GM12874 (cell line): ENCODE measurements at regions not wholly inside any gene's neighbourhood (a gene's known extent, or its start where the extent isn't known, plus 50 kb on each side); places are given as distances from the start of the nearest gene placed in this dataset.

Experiments used
- CTCF ChIP-seq: IDR thresholded peaks from 2 replicates; pipeline ENCODE4 v1.5.1; 2011; ENCODE audit warnings: low read depth, mild to moderate bottlenecking, control low read depth, low read length, moderate library complexity; ENCODE audit not compliant: insufficient read depth

GRCh38 chr7:89731751-89732445 is 422.4 kb upstream of the STEAP1 start:
- TF ChIP-seq CTCF, result no peak

- TF ChIP-seq CTCF, result no peak
Measured at GRCh38 chr7:89738549-89738948, 415.7 kb upstream of the STEAP1 start.

- TF ChIP-seq CTCF, result no peak
Measured at GRCh38 chr7:89757910-89758309, 396.4 kb upstream of the STEAP1 start.

- no peak for TF ChIP-seq CTCF
Measured at GRCh38 chr7:89760690-89761089, 393.6 kb upstream of the STEAP1 start.

- TF ChIP-seq CTCF, result no peak
Measured at GRCh38 chr7:89761173-89761572, 393.1 kb upstream of the STEAP1 start.

- no peak for TF ChIP-seq CTCF
Measured at GRCh38 chr7:89770161-89770560, 384.1 kb upstream of the STEAP1 start.

GRCh38 chr7:89771003-89771636 is 383.1 kb upstream of the STEAP1 start:
- no peak for TF ChIP-seq CTCF
